NCI-H226 (cell line): ENCODE measurements at regions not wholly inside any gene's neighbourhood (a gene's known extent, or its start where the extent isn't known, plus 50 kb on each side); places are given as distances from the start of the nearest gene placed in this dataset.
"Not testable (repeated sequence)": the region's sequence is repeated elsewhere in the genome, so short reads cannot be mapped to it uniquely, and the experiment has no call there.

ENCODE experiments used
- DNase-seq: peaks from one replicate; pipeline ENCODE4 v3.0.0-alpha.2; 2015

GRCh38 chr5:18491349-18491748, 857.1 kb downstream of the TAF11L14 start:
- DNase-seq = no peak

GRCh38 chr5:18495157-18495556, 860.9 kb downstream of the TAF11L14 start:
- no peak for DNase-seq

GRCh38 chr5:18496041-18496440, 861.8 kb downstream of the TAF11L14 start:
- DNase-seq = no peak

GRCh38 chr5:18497089-18497488, 862.8 kb downstream of the TAF11L14 start:
- DNase-seq = no peak

- DNase-seq = no peak
These were observed 869.6 kb downstream of the TAF11L14 start for GRCh38 chr5:18503797-18504328.

GRCh38 chr5:18507114-18507513, 872.9 kb downstream of the TAF11L14 start:
- no peak for DNase-seq

GRCh38 chr5:18517641-18518380, 883.6 kb downstream of the TAF11L14 start:
- DNase-seq = no peak

- no peak for DNase-seq
These were observed 889.1 kb downstream of the TAF11L14 start for GRCh38 chr5:18523380-18523779.

- no peak for DNase-seq
These were observed 892.6 kb downstream of the TAF11L14 start for GRCh38 chr5:18526792-18527405.

- no peak for DNase-seq
These were observed 898.9 kb downstream of the TAF11L14 start for GRCh38 chr5:18533137-18533536.

GRCh38 chr5:18534119-18534518, 899.9 kb downstream of the TAF11L14 start:
- DNase-seq = no peak

GRCh38 chr5:18535753-18536152, 901.5 kb downstream of the TAF11L14 start:
- DNase-seq = not testable (repeated sequence)

- DNase-seq = no peak
These were observed 910.2 kb downstream of the TAF11L14 start for GRCh38 chr5:18544421-18544820.

GRCh38 chr5:18546591-18546990, 912.3 kb downstream of the TAF11L14 start:
- no peak for DNase-seq

- no peak for DNase-seq
These were observed 917.5 kb downstream of the TAF11L14 start for GRCh38 chr5:18551716-18552115.

- DNase-seq = no peak
These were observed 919.0 kb downstream of the TAF11L14 start for GRCh38 chr5:18553269-18553668.

GRCh38 chr5:18560602-18561001, 926.3 kb downstream of the TAF11L14 start:
- DNase-seq = no peak

GRCh38 chr5:18563853-18564252, 929.6 kb downstream of the TAF11L14 start:
- DNase-seq = no peak

GRCh38 chr5:18566671-18567070, 932.4 kb downstream of the TAF11L14 start:
- DNase-seq = no peak

- DNase-seq = no peak
These were observed 942.3 kb downstream of the TAF11L14 start for GRCh38 chr5:18576586-18576985.

GRCh38 chr5:18601185-18601584, 966.9 kb downstream of the TAF11L14 start:
- DNase-seq = no peak

- DNase-seq = no peak
These were observed 968.1 kb downstream of the TAF11L14 start for GRCh38 chr5:18602402-18602801.

- DNase-seq = no peak
These were observed 970.9 kb downstream of the TAF11L14 start for GRCh38 chr5:18605186-18605585.

- no peak for DNase-seq
These were observed 973.3 kb downstream of the TAF11L14 start for GRCh38 chr5:18607570-18607969.
